NCI-H446 (cell line): ENCODE measurements at regions not wholly inside any gene's neighbourhood (a gene's known extent, or its start where the extent isn't known, plus 50 kb on each side); places are given as distances from the start of the nearest gene placed in this dataset.
"Not testable (repeated sequence)": the region's sequence is repeated elsewhere in the genome, so short reads cannot be mapped to it uniquely, and the experiment has no call there.

ENCODE experiments used
- DNase-seq, 2 experiments: peaks; one replicate each; lab custom pipeline; 2025; lab: John Stamatoyannopoulos, UW

DNA sequence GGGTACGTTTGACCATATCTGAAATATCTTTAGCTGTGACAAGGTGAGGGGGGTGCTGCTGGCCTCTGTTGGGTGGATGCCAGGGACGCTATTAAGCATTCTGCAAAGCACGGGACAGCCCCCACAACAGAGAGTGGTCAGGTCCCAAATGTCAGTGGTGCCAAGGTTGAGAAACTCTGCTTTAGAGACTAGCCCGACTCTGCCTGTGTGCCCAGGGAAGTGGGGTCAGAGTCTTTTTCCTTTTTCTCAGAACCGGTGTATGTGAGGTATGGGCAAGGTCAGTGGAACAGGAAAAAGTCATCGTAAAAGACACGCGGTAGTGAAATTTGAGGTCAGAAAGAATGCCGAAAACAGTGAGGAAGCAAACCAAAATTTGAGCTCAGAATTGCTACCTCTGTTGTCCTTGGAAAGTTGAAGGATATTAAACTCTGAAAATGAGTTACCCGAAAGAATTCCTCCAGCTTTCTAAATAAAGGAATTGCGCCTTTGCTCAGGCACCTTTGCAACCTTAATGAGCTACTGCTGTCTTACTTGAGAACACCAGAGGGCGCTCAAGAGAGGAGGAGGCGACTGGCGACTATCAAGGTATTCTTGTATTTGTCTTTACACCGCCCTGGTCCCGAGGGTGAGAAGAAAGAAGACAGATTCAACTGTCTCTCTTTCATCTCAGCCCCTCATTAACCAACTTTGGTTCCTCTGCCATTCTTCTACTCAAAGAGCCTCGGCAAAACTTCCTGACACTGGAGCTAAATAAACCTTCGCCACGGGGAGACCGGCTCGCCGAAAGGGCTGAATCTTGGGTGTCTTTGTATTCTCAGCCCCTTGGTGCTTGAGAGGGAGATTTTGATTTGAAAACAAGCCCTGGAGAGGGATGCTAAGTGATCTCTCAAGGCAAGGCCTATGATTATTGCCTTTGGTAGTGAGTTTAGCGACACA, 85.4 kb upstream of the OLIG2 start:
- peak; percentile 5 to 58 for DNase-seq

DNA sequence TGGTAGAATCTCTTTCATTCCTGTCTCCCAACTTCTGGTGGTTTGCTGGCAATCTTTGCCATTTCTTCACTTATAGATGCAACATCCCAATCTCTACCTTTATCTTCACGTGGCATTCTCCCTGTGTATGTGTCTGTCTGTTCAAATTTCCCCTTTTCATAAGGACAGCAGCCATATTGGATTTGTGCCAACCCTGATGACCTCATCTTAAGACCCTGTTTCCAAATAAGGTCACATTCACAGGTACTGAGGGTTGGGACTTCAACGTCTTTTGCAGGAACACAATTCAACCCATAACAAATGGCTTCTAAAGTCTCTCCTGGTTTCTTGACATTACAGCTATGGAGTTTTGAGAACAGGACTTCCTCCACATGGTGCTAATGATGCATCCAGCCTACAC, 84.5 kb upstream of the OLIG2 start:
- DNase-seq = no peak

DNA sequence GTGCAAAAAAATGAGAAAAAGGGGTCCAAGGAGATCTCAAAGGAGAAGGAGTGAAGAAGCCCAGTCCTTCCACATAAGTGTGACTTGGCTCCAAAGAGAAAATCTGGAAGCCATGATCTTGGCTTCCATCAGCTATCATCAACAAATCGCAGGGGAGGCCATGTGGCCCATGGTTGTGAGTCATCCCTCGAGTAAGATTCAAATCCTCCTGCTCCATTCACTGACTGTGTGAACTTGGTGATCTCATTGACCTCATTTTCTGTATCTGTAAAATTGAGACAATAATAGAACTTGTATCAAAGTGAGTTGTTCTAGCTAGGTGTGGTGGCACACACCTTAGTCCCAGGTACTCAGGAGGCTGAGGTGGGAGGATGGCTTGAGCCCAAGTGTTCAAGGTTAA, 79.1 kb upstream of the OLIG2 start:
- DNase-seq = no peak

DNA sequence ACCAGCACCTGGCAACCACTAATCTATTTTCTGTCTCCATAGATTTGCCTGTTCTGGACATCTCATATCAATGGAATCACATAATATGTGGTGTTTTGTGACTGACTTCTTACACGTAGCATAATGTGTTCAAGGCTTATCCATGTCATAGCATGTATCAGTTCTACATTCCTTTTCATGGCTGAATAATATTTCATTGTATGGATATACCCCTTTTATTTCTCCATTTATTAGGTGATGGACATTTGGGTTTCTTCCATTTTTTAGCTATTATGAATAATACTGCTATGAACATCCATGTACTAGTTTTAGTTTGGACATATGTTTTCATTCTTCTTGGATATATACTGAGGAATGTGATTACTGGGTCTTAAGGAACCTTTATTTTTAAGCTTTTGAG, 78.0 kb upstream of the OLIG2 start:
- DNase-seq = no peak

DNA sequence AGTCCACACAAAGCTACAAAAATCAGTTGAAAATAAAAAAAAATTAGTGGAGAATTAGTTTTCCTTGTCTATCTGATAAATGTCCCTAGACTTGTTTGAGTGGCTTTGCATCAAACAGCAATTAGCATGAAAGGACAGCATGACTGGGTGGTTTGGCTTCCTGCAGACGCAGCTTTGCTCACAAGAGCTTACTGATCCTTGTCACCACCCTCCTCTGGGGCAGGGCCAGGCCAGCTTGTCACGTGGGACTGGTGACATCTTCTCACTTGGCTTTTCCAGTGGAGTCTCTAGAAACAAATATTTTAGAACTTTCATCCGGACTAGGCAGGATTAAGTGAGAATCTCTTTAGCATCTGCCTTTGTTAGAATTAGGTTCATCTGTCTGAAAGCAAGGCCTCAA, 76.0 kb upstream of the OLIG2 start:
- no peak for DNase-seq

DNA sequence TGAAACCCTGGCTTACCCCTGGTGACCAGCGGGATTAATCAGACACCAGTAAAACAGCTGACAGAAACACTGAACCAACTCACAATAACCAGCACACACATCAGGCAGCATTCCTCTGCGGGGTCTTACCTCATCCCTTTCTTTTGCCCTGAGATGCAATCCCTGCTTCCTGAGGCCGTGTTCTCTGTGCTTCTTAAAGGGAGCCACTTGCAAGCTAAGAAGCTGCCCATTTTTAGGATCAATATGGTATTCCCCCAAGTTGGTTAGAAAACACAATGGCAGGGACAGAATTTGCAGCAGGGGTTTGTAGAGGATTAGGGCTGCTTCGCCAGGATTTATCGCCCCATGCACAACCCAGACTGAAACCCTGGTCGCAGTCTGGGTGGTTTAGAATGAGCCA, 74.7 kb upstream of the OLIG2 start:
- no peak for DNase-seq

DNA sequence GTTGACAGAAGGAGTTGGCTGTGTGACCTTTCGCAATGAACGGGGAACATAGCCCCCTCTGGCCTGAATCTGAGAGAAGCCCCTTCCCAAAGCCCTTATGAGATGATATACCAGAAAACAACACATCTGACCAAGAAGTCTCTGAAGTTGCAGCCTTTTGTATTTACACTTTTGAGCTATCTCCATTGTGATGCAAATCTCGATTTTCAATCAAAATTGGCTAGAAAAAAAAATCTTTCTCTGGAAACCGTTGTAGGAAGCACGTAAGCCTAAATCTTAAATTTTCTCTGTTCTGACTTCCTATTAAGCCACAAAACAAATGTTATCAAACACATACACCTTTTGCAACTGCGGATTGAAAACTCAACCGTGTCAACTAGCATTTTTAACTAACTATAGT, 71.4 kb upstream of the OLIG2 start:
- no peak for DNase-seq

DNA sequence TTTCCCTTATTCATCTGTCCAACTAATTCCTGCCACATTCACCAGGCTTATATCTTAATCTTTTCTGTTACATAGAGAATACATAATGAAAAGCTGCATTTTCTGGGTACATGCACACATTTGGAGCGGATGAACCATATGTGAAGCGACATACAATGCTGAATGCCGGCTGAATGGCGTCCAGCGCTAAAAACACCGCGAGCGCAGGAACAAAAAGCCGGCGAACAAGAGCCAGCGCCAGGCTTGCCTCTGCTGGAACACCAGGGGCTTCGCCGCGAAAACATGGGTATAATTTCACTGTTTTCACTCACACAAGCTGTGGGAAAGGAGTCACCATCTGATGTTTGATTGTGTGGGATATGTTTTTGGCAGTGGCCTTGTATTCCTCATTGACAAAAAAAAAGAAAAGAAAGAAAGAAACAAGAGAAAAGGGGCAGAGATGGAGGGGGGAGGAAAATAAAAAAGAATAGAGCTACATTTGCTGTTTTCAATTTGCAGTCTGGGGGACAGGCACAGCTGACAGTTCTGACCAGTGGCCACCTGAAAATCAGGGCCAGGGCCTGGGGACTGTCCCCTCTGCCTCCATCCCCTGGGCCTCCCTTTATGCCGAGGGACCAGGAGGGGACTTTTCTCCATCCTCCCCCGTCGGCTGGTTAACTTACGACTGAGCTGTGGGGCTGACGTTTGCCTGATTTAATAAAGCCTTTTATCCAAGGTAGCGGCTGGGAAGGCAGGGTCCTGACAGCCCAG, 70.2 kb upstream of the OLIG2 start:
- DNase-seq = no peak

DNA sequence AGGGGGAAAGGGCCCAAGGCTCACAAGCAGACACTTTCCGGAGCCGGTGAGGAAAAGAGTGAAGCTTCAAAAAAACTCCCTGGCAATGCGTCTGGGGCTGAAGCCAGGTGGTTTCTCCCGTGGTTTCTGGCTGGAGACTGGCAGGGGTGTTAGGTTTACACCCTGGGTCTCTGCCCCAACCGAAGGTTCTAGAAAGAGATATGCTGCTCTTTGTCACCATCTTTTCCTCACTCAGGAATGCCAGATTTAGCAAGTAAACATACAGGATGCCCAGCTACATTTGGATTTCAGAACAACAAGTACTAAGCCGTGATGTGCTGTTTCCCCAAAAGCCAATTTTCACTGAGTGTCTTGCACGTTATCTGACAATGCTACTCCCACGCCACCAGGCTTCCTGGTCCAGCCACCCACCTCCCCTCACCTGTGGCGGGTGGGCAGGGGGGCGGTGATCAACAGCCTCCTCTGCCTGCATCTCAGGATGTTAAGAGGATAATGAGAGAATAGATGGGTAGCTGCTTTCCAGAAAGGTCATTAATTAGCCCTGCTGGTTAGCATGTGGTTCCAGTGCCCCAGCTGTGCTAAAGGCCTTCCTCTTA, 69.6 kb upstream of the OLIG2 start:
- no peak for DNase-seq

DNA sequence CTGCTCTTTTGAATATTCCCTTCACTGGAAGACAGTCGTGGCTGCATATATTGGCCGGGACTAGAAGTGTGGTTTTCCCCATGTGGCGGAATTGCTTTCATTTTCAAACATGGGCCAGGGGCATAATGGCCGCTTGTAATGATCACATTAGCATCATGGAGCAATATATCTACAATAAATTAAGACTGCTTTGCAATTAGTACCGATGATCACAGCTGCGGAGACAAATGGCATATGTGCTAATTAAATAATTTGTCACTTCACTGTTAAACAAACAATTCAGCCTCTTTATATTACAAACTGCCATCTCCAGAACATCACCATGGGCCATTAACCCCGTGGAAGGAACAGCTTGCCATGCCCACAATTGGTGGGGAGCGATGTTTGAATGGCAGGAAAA, 68.2 kb upstream of the OLIG2 start:
- DNase-seq = no peak

DNA sequence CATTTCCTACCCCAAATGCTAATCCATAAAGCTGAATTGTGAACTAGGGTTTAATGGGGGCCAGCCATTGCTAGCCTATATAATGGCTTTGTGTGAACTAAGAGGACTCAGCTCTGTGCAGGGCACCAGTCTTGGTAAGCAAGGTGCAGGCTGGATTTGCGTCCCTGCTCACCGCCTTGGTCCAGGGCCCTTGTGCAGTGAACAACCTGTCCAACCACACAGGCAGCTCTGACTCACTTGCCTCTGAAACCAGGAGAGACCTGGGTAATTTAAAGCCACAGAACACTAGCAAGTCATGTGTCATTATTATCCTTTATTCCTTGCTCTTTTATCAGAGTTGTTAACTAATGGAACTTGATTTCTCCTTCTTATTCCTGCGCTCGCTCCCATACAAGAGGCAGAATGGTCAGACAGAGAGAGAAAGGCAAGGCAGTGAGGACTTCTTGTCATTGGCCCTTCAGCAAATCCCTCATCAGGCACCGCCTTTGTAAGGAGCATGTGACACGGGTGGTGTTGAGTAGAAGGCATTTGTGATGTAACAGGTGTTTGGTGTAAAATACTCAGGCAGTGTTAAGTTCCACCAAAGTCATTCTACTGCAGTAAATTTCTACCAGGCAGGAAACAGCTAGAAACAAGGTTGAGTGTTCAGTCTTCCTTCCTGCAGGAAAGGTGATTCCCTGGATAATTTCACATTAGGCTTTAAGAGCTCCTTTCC, 67.3 kb upstream of the OLIG2 start:
- DNase-seq = no peak

DNA sequence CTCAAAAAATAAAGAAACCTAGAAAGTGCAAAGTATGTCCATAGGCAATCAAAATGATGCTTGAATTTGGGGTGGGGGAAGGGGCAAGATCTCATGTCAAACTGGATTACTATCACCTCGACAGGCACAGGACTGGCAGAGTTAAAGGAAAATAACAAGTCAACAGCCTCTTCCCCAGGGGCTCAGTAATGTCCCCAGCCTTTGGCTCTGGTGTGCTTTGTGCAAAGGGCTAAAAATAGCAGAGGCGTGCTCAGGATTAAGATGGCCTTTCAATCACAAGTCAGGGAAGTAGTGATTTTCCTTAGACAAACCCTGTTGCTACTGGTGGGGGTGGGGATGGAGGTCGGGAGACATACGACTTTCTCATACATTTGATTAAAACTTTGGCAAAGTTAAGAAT, 63.5 kb upstream of the OLIG2 start:
- DNase-seq = no peak

DNA sequence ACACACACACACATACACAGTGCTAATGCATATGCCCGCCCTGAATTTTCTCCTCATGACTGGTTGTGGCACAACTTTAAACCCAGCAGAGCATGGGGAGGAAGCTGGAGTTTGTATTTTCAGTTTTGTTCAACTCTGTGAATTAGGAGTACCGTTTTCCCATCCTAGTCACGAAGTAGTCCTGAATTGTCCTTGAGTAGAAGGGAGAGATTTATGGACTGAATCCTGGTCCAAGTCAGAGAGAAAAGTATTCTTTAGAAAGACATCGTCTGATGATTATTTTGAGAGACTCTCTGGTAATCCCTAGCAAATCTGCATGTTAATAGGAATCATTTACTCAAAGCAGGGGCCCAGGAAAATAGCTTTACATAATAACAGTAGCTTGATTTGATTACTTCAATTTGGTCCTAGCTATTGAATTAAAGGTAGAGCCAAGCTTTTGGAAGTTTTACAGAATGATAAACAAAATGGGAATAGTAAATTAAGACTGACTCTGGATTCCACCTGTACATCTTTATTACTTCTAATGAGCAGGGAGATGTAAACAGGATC, 60.5 kb upstream of the OLIG2 start:
- DNase-seq = no peak

DNA sequence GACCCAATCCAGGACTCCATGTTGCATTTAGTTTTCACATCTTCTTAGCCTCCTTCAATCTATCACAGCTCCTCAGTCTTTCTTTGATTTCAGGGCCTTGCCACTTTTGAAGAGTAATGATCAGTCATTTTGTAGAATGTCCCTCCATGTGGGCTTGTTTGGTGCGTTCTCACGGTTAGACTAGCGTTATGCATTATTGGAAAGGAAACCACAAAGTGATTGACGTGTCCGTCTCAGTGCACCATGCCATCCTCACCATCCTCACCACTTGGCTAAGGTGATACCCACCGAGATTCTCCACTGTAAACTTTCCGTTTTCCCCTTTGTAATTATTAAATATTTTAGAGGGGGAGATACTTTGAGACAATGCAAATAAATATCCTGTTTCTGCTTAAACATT, 59.6 kb upstream of the OLIG2 start:
- no peak for DNase-seq

DNA sequence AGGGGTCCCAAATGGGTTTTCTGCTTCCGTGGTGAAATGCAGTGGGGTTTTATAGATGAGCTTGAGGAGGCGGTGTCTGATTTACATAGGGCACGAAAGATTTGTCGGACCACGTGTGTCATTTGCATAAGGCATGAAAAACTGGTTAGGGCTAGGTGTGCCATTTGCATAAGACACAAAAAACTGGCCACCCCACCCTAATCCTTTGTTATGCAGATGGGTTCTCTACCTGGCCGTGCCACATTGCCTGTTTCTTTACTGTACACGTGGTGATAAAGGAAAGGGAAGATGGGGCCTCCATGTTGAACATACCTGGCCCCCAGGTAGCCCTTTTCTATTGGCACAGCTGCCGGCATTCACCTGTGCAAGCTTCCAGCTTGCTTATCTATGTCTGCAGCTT, 57.6 kb upstream of the OLIG2 start:
- not testable (repeated sequence) for DNase-seq

DNA sequence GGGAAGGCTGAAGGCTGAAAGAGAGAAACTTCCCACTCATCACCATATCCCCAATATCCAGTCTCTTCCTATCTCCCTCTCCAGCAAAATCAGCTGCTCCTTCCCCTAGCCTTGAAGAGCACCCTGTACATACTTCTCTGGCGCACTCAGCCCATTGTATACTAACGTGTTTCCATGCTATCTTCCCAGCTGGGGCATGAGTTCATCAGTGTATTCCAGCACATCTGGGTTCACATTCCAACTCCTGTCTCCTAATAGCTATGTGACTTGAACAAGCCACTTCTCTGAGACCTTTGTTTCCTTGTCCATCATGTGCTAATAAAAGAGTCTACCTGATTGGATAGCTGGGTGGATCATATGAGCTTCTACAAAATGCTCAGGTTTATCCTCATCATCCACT, 51.1 kb upstream of the OLIG2 start:
- DNase-seq = no peak

DNA sequence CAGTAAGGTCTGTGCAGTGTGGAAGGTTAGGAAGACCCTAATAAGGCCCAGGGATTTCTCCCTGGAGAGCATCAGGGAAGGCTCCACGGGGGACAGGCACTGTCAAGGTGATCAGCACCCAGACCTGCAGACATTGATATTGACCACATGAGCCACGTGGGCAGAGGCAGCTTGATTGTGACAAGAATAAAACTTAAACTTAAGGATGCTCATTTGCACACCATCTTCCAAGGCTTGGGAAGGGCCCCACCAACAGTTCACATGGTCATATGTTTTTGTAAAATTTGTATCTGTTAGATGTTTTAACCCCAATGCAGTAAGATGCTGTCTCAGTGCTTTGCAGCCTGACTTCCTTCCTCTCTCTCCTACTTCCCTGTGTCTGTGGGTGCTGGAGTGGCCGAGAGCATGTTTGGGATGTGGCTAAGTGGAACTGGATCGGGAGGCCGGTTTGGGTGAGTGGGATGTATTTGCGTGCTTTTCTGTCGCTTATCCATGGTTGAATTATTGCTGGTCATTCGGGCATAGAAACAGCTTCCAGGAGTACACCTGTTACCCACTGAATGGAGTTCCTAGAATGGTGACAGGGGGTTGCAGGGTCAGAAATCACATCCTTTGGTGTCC, 49.8 kb upstream of the OLIG2 start:
- DNase-seq = no peak
